HepG2 (cell line): ENCODE measurements at regions not wholly inside any gene's neighbourhood (a gene's known extent, or its start where the extent isn't known, plus 50 kb on each side); places are given as distances from the start of the nearest gene placed in this dataset.

ENCODE experiments used
- ATAC-seq: fragments of 200-7000 bp; cut with Tn5 transposase; 3 replicates; pipeline ENCODE4 v1.9.1; 2020; ENCODE audit warnings: mild to moderate bottlenecking, moderate library complexity
- BruUV-seq: library from RNA; stranded (reverse); fragments of 400-500 nt; replicated peaks from 2 replicates; lab custom pipeline; 2021; lab: Mats Ljungman, UMichigan
- CTCF ChIA-PET: fragments of 300-600 bp; formaldehyde crosslinking; extraction: SDS; loops from one replicate; lab custom pipeline; 2021; ENCODE audit warnings: low total read pairs, inconsistent platforms, low intra/inter-chr PET ratio; lab: Yijun Ruan, JAX
- POLR2A ChIA-PET: fragments of 350-600 bp; sonication (Branson Sonifier 250); formaldehyde crosslinking; loops from one replicate; lab custom pipeline; 2020; ENCODE audit warnings: antibody characterized with exemption, inconsistent platforms; lab: Yijun Ruan, JAX
- DNase-seq: peaks from one replicate; pipeline ENCODE4 v3.0.0-alpha.2; 2015; ENCODE audit warnings: low spot score
- FAIRE-seq: peaks from 3 replicates; lab custom pipeline; 2011; peaks lifted over from hg19 to GRCh38; lab: Jason Lieb, UNC
- H2AFZ ChIP-seq: one replicate; pipeline ENCODE4 v1.6.1; 2011; ENCODE audit warnings: low read length, inconsistent platforms
- H3K27ac ChIP-seq: fragments of 300-600 bp; 3 replicates; pipeline ENCODE4 v1.8.0; 2011; ENCODE audit warnings: mixed run types, mild to moderate bottlenecking, mixed read lengths, low read length, inconsistent platforms; ENCODE audit not compliant: insufficient read depth; ENCODE audit errors: extremely low read length
- H3K27me3 ChIP-seq, 2 experiments: fragments of 200-600 bp in 1 of 2; 2 replicates in 1 of 2; 3 replicates in 1 of 2; pipeline versions ENCODE4 v1.6.0 to v1.8.0; 2011; ENCODE audit warnings: low read length in 2 of 2, mild to moderate bottlenecking in 2 of 2, moderate library complexity in 2 of 2, inconsistent platforms in 1 of 2; ENCODE audit not compliant: insufficient read depth in 2 of 2, control insufficient read depth in 1 of 2
- H3K36me3 ChIP-seq, 2 experiments: fragments of 200-600 bp in 1 of 2; replicated peaks in 1 of 2; 2 replicates in 1 of 2; 3 replicates in 1 of 2; pipeline versions ENCODE4 v1.5.1 to v1.8.0; 2011; ENCODE audit warnings: low read length in 2 of 2, inconsistent platforms in 1 of 2; ENCODE audit not compliant: insufficient read depth in 2 of 2, control insufficient read depth in 1 of 2
- H3K4me1 ChIP-seq: 2 replicates; pipeline ENCODE4 v1.5.1; 2012; ENCODE audit warnings: low read length, inconsistent platforms; ENCODE audit not compliant: insufficient read depth
- H3K4me2 ChIP-seq: 2 replicates; pipeline ENCODE4 v1.6.0; 2011; ENCODE audit warnings: low read depth, low read length, inconsistent platforms
- H3K4me3 ChIP-seq, 3 experiments: fragments of 200-600 bp in 1 of 3; sonication (generic), shearing (Covaris generic) in 1 of 3; replicated peaks in 1 of 3; 2 replicates each; pipeline ENCODE4 v1.5.1; 2011 to 2016; ENCODE audit warnings: low read length in 3 of 3, inconsistent platforms in 2 of 3, low read depth in 2 of 3, mild to moderate bottlenecking in 2 of 3, control low read depth in 1 of 3, mixed read lengths in 1 of 3; ENCODE audit not compliant: insufficient read depth in 1 of 3
- H3K79me2 ChIP-seq: one replicate; pipeline ENCODE4 v1.6.1; 2011; ENCODE audit warnings: low read length, inconsistent platforms; ENCODE audit not compliant: insufficient read depth
- H3K9ac ChIP-seq: 2 replicates; pipeline ENCODE4 v1.6.0; 2011; ENCODE audit warnings: mild to moderate bottlenecking, low read depth, low read length, inconsistent platforms; ENCODE audit not compliant: insufficient read depth
- H3K9me3 ChIP-seq: 2 replicates; pipeline ENCODE4 v1.5.1; 2012; ENCODE audit warnings: mild to moderate bottlenecking, low read length
- H4K20me1 ChIP-seq: 2 replicates; pipeline ENCODE4 v1.6.0; 2011; ENCODE audit warnings: inconsistent platforms, mild to moderate bottlenecking, low read length, moderate library complexity; ENCODE audit not compliant: insufficient read depth
- SMARCC2 ChIP-seq: fragments of 450-650 bp; IDR thresholded peaks from 2 replicates; pipeline ENCODE4 v1.6.1; 2017; ENCODE audit warnings: antibody characterized with exemption, mild to moderate bottlenecking
- ZMYM4 ChIP-seq: sonication (generic); formaldehyde crosslinking; IDR thresholded peaks from 2 replicates; pipeline ENCODE4 v1.8.1; 2023; ENCODE audit warnings: mild to moderate bottlenecking, missing genetic modification reagents
- ZNF337 ChIP-seq: sonication (generic); formaldehyde crosslinking; IDR thresholded peaks from 2 replicates; pipeline ENCODE4 v1.5.1; 2020; ENCODE audit warnings: missing genetic modification reagents, low read depth, mild to moderate bottlenecking, borderline replicate concordance
- ZSCAN30 ChIP-seq: sonication (generic); formaldehyde crosslinking; IDR thresholded peaks from 2 replicates; pipeline ENCODE4 v1.5.0; 2020; ENCODE audit warnings: mild to moderate bottlenecking, missing genetic modification reagents
- WGBS: methylation state at CpG from one replicate; pipeline ENCODE4 v1.1.6; 2017; ENCODE audit warnings: low lambda C conversion rate; 5-methylcytosine and 5-hydroxymethylcytosine counted together
- in situ Hi-C: cut with HindIII; loops from 2 replicates; pipeline ENCODE4 v1.10.0; 2017; ENCODE audit warnings: low pct_unique_long_range_greater_than_20kb; ENCODE audit not compliant: extremely low pct_ligation_motif_present
- intact Hi-C: fragments of 100-400 bp; cut with micrococcal nuclease; formaldehyde crosslinking; loops from one replicate; pipeline ENCODE4 v1.10.0; 2022; ENCODE audit not compliant: unreplicated experiment
- TF ChIP-seq, protein P1 (sequence below): sonication (generic); formaldehyde crosslinking; IDR thresholded peaks from 2 replicates; pipeline ENCODE4 v1.4.0; 2020; ENCODE audit warnings: missing genetic modification reagents, mild to moderate bottlenecking, borderline replicate concordance
- TF ChIP-seq, protein P2 (sequence below): sonication (generic); formaldehyde crosslinking; IDR thresholded peaks from 2 replicates; pipeline ENCODE4 v1.4.0; 2020; ENCODE audit warnings: missing genetic modification reagents
- TF ChIP-seq, protein P3 (sequence below): sonication (generic); formaldehyde crosslinking; IDR thresholded peaks from 2 replicates; pipeline ENCODE4 v1.4.0; 2020; ENCODE audit warnings: mild to moderate bottlenecking, missing genetic modification reagents
- TF ChIP-seq, protein P4 (sequence below): sonication (generic); formaldehyde crosslinking; conservative IDR thresholded peaks from 2 replicates; pipeline ENCODE4 v1.4.0; 2020; ENCODE audit warnings: missing genetic modification reagents

DNA sequence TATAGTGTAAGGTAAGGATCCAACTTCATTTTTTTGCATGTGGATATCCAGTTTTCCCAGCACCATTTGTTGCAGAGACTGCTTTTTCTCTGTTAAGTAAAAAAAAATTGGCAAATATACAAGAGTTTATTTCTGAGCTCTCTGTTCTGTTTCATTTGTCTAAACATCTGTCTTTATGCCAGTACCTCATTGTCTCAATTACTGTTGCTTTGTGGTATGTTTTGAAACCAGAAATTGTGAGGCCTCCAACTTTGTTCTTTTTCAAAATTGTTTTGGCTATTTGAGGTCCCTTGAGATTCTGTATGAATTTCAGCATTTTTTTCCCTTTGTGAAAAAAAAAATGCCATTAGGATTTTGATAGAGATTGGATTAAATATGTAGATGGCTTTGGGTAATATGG, 150.5 kb downstream of the MINAR1 start:
- no TSS peak for BruUV-seq
- FAIRE-seq = no peak

DNA sequence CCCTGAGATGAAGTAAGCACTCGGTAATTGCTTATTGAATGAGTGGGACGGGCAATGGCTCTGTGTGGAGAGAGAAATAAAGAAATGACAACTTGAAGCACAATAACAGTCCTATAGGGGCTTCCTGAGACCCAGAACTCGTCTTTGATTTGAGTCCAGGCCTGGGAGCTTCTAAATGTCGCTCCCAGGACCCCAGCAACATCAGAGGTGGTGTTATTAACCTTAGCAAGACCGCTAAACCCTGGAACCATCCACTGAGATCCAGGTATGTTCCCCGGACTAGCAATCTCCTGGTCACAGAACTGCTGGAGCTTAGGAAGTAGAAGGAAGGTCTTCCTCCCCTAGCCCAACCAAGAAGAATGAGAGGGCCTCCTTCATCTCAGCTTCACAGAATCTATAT, 160.0 kb downstream of the MINAR1 start:
- FAIRE-seq (no peak), DNase-seq (no peak), ATAC-seq (no peak)
- in situ Hi-C loops (no loop called here), intact Hi-C loops (no loop called here)
- Histone ChIP-seq H3K9ac (no peak overlapping the region), H3K27ac (no peak overlapping the region), H2AFZ (no peak overlapping the region), H3K27me3 (no peaks in the 10 kb centered on the region), H3K4me3 (no peak overlapping the region), H3K4me1 (no peaks in the 10 kb centered on the region), H3K36me3 (no peaks in the 10 kb centered on the region), H3K9me3 (no peaks in the 10 kb centered on the region), H3K79me2 (no peaks in the 10 kb centered on the region), H3K4me2 (no peak overlapping the region), H4K20me1 (no peaks in the 10 kb centered on the region)
- CTCF ChIA-PET = no interaction called here
- 1% methylated on average over 6 of the region's 6 CpGs for WGBS
- POLR2A ChIA-PET = no interaction called here
- no TSS peak for BruUV-seq
- TF ChIP-seq ZSCAN30 (CRISPR knock-in tag) = no peak
- TF ChIP-seq SMARCC2 = no peak
- TF ChIP-seq, protein P1, sequence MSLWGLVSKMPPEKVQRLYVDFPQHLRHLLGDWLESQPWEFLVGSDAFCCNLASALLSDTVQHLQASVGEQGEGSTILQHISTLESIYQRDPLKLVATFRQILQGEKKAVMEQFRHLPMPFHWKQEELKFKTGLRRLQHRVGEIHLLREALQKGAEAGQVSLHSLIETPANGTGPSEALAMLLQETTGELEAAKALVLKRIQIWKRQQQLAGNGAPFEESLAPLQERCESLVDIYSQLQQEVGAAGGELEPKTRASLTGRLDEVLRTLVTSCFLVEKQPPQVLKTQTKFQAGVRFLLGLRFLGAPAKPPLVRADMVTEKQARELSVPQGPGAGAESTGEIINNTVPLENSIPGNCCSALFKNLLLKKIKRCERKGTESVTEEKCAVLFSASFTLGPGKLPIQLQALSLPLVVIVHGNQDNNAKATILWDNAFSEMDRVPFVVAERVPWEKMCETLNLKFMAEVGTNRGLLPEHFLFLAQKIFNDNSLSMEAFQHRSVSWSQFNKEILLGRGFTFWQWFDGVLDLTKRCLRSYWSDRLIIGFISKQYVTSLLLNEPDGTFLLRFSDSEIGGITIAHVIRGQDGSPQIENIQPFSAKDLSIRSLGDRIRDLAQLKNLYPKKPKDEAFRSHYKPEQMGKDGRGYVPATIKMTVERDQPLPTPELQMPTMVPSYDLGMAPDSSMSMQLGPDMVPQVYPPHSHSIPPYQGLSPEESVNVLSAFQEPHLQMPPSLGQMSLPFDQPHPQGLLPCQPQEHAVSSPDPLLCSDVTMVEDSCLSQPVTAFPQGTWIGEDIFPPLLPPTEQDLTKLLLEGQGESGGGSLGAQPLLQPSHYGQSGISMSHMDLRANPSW (CRISPR knock-in tag) = no peak
- TF ChIP-seq, protein P2, sequence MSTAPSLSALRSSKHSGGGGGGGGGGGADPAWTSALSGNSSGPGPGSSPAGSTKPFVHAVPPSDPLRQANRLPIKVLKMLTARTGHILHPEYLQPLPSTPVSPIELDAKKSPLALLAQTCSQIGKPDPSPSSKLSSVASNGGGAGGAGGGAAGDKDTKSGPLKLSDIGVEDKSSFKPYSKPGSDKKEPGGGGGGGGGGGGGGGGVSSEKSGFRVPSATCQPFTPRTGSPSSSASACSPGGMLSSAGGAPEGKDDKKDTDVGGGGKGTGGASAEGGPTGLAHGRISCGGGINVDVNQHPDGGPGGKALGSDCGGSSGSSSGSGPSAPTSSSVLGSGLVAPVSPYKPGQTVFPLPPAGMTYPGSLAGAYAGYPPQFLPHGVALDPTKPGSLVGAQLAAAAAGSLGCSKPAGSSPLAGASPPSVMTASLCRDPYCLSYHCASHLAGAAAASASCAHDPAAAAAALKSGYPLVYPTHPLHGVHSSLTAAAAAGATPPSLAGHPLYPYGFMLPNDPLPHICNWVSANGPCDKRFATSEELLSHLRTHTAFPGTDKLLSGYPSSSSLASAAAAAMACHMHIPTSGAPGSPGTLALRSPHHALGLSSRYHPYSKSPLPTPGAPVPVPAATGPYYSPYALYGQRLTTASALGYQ (CRISPR knock-in tag) = no peak
- TF ChIP-seq ZMYM4 = no peak
- TF ChIP-seq ZNF337 = no peak
- TF ChIP-seq, protein P3, sequence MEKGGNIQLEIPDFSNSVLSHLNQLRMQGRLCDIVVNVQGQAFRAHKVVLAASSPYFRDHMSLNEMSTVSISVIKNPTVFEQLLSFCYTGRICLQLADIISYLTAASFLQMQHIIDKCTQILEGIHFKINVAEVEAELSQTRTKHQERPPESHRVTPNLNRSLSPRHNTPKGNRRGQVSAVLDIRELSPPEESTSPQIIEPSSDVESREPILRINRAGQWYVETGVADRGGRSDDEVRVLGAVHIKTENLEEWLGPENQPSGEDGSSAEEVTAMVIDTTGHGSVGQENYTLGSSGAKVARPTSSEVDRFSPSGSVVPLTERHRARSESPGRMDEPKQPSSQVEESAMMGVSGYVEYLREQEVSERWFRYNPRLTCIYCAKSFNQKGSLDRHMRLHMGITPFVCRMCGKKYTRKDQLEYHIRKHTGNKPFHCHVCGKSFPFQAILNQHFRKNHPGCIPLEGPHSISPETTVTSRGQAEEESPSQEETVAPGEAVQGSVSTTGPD = no peak

More for the DNA sequence above, 150.5 kb downstream of the MINAR1 start:
- H4K20me1 ChIP-seq = no peaks in the 10 kb centered on the region
- intact Hi-C loops = no loop called here
- H2AFZ ChIP-seq = no peak overlapping the region
- TF ChIP-seq, protein P4, sequence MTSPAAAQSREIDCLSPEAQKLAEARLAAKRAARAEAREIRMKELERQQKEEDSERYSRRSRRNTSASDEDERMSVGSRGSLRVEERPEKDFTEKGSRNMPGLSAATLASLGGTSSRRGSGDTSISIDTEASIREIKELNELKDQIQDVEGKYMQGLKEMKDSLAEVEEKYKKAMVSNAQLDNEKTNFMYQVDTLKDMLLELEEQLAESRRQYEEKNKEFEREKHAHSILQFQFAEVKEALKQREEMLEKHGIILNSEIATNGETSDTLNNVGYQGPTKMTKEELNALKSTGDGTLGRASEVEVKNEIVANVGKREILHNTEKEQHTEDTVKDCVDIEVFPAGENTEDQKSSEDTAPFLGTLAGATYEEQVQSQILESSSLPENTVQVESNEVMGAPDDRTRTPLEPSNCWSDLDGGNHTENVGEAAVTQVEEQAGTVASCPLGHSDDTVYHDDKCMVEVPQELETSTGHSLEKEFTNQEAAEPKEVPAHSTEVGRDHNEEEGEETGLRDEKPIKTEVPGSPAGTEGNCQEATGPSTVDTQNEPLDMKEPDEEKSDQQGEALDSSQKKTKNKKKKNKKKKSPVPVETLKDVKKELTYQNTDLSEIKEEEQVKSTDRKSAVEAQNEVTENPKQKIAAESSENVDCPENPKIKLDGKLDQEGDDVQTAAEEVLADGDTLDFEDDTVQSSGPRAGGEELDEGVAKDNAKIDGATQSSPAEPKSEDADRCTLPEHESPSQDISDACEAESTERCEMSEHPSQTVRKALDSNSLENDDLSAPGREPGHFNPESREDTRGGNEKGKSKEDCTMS (CRISPR knock-in tag) = no peak
- H3K4me3 ChIP-seq = no peak overlapping the region
- no peaks in the 10 kb centered on the region for H3K36me3 ChIP-seq
- H3K4me1 ChIP-seq = no peaks in the 10 kb centered on the region
- DNase-seq = no peak
- H3K27ac ChIP-seq = no peak overlapping the region
- H3K79me2 ChIP-seq = no peaks in the 10 kb centered on the region
- no peak overlapping the region for H3K4me2 ChIP-seq
- in situ Hi-C loops = no loop called here
- no peak overlapping the region for H3K9ac ChIP-seq
- H3K27me3 ChIP-seq = no peaks in the 10 kb centered on the region
- H3K9me3 ChIP-seq = no peaks in the 10 kb centered on the region
- no peak for ATAC-seq
- CTCF ChIA-PET = no interaction called here
- POLR2A ChIA-PET = no interaction called here
